ENCODE measurements at regions not wholly inside any gene's neighbourhood (a gene's known extent, or its start where the extent isn't known, plus 50 kb on each side); places are given as distances from the start of the nearest gene placed in this dataset.
A peak's percentile ranks its signal among the peaks of the same experiment; 100 is the strongest.
"Not testable (repeated sequence)": the region's sequence is repeated elsewhere in the genome, so short reads cannot be mapped to it uniquely, and the experiment has no call there.

DNA sequence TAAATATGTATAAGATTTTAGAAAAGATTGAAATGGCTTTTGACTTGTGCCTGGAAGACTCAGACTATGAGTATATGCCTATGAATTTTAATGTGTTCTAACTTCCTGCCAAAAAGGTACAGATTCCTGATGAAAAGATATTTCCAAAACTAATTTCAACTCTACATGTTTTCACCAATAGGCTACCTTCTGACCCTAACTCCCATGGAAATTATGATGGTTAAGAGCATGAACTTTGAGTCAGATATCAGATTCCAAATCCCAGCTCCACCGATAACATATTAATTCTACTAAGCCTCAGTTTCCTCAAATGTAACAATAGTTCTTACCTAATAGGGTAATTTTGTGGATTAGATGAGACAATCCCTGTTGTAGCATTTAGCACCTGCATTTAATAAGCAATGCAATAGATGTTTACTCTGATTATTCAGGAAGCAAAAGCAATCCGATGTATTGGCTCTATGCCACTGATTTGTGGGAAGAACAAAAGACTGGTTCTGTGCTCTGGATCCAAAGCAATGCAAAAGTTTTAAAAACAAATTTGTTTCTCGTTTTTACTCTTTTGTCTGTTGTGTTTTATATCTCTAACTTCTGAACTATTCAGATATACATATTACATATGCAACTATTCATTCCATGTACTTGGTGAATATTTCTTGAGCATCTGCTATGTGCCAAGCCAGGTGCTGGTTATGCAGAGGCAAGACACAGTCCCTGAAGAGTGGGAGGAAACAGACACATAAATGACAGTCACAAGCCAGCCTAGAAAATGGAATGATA, 115.4 kb downstream of the GATA6 start:
- no peak for DNase-seq (ENCODE audit: low read depth)

DNA sequence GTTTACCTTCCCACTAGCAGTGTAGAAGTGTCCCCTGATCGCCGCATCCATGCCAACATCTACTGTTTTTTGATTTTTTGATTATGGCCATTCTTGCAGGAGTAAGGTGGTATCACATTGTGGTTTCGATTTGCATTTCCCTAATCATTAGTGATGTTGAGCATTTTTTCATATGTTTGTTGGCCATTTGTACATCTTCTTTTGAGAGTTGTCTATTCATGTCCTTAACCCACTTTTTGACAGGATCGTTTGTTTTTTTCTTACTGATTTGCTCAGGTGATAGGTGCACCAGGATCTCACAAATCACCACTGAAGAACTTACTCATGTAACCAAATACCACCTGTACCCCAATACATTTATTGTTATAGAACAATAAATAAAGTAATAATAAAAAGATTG, 114.5 kb downstream of the GATA6 start:
- DNase-seq (ENCODE audit: low read depth) = not testable (repeated sequence)

DNA sequence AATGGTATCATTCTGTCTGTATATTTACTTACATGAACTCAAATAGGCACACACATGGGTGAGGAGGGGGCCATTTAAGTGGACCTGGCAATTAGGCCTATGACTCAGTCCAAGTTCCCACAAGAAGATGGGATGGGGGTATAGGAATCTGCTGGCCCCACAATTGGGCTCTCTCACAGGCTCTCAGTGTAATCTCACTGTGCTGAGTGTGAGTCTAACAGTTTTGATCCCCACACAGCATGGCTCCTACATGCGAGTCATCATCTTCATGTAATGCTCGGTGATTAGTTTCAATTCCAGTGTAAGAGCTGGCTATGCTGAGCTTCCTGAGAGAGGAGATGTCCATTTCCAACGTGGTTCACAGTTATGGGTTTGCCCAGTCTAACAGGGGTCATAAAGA, 114.0 kb downstream of the GATA6 start:
- DNase-seq (ENCODE audit: low read depth) = no peak

DNA sequence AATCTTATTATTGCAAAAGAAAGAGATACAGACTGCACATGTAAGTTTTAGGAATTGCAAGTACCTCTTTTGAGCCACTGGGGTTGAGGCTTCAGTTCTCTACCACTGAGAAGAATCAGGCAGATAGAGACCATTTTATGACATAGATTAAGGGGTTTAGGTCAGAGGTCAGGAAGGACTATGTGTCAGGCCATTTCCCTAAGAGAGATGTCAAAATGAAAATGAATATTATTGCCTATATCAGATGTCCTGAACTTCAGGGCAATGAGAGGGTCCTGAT, 113.7 kb downstream of the GATA6 start:
- DNase-seq (ENCODE audit: low read depth) = no peak

DNA sequence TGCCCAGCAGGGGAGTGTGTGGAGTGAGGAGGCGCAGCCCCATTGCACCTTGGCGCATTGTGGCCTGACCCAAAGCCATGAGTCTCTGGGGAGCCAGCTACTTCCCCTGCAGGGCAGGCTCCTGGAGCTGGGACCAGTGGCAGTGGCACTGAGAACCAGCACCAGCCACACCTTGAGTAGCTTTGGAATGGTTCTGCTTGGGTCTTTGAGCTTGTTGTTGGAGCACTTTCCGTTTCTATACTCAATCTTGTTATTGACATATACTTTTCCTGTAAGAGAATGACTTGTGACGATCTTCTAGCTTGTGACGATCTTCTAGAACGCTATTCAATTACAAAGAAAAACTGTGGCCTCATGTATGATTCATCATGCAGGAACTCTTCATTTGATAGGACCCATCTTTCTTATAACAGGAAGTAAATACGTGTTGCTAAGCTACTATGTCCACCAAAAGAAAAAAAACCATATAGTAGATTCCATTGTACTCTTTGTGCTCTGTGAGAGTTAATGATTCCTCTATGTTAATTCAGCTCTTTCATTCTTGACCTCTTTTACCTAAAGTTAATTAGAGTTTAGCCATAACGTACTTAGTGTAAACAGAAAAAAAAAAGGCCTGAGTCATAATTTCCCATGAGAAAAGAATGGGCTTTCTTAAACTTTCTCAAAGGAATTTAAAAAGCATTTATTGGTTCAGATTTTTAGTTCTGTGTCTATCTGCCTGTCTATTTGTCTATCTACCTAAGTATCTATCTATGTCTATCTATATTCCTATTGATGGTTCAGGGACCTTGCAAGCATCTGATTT, 113.1 kb downstream of the GATA6 start:
- peak; percentile 52 for DNase-seq (ENCODE audit: low read depth)

DNA sequence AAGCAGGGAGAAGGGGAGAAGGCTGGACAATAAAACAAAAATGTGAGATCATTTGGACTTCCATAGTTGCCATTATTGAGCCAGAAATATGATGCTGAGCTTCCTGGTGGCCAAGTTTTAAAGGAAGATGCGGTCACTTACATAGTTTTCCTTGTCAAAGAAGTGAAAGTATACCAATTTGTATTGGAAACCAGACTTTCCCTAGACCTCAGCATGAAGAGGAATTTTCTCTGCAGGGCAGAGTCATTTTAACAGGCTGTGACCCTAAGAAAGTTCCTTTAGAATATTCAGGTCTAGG, 111.0 kb downstream of the GATA6 start:
- DNase-seq (ENCODE audit: low read depth) = no peak

DNA sequence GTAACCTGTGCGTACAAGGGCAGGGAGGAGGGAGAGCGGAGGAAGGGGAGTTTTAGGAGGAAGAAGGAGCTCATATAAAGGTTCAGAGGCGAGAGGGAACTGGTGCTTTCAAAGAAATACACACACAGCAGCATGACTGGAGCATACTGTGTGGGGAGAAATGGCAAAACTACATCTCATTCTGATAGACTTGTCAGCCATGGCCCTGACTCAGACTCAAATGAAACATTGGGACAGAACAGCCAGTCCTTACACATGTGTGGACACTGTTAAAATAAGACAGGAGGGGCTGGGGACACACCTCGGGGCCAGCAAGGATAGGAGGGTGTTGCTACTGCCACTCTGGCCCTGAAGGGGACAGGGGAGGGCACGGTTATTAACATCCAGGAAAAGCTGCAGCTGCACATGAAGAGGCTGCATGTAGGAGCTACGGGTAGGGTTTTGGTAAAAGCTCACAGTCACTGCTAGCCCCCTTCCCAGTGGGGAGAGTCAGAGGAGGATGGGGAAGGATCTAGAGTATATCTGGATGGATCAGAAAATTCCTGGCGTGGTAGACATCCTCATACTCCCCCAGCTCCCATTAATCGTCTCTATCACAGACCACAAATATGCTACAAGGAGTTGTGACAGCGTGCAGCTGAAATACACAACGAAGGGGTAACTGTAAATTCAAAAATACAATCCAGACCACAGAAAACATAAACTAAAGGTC, 110.5 kb downstream of the GATA6 start:
- DNase-seq (ENCODE audit: low read depth) = no peak

DNA sequence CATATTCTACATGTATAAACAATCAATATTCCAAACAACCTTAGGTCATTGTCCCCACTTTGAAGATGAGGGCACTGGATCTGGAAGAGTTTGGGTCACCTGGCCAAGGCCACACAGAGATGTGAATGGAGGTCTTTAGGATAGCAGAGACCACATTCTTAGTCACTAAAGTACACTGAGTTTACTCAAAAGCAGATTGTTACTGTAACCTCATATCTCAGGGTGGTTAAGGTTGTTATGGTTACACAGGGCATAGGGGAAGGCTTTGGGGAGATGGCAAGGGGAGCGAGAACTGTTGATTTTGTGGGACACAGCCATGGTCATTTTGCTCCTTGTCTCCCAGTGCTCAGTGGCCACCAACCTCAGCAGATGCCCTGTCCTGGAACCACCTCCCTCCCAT, 109.4 kb downstream of the GATA6 start:
- no peak for DNase-seq (ENCODE audit: low read depth)

DNA sequence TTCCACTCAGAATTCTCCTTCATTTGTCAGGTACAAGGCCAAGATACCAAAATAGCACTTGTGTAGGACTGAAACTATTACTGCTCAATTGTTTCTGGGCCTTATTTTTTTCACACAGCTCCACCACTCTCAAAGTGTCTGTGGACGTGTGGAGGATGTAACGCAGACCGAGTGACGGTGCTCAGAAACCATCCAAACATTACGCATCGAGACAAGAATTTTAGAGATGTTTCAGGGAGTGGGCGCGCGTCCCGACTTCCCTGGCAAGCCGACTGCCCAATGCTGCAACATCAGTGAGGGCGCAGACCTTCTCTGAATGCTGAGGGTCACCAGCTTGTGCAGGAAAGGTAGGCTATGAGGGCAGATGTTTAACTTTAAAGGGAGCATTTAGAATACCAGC, 108.4 kb downstream of the GATA6 start:
- DNase-seq (ENCODE audit: low read depth) = no peak

DNA sequence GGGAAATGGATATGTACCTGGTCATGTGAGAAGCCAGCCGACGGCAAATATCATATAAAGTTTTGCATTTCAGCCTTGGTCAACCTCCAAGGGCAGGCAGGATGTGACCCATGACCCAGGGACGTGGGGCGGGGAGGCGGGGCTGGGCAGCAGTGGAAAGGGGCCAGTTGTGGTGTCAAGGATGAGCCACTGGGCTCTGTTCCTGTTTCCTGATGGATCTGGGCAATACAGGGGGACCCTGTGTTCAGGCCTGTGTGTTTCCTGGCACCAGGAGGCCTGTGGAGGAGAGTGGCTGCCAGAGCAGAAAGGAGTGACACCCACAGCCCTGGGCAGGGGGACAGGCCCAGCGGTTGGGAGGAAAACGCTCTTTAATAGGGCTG, 106.9 kb downstream of the GATA6 start:
- DNase-seq (ENCODE audit: low read depth) = no peak

DNA sequence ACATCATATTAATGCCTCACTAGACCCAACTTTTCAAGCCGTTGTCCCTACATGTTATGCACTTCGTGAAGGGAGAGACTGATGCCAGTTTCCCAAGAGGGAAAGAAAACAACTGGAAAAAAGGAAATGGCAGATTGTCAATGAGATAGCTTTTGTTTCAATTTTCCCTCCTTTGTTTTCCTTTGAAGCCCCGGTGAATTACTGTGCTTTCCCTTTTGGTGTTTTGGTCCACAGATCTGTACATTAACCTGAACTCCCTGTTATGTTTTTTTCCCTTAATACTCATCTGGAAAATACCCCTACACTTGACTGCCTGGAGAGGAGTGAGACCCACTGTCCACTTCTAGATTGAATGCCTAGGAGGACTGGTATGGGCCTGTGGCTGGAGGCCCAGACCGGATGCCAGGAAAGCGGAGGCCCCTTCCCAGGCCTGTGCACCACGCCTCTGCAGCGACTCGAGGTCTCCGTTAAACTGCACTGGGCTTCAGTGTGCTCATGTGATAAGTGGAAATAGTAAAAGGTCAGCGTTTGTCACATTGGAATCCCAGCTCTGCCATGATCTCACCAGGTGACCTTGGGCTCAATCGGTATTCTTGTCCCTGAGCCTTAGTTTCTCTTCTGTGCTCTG, 106.4 kb downstream of the GATA6 start:
- no peak for DNase-seq (ENCODE audit: low read depth)

DNA sequence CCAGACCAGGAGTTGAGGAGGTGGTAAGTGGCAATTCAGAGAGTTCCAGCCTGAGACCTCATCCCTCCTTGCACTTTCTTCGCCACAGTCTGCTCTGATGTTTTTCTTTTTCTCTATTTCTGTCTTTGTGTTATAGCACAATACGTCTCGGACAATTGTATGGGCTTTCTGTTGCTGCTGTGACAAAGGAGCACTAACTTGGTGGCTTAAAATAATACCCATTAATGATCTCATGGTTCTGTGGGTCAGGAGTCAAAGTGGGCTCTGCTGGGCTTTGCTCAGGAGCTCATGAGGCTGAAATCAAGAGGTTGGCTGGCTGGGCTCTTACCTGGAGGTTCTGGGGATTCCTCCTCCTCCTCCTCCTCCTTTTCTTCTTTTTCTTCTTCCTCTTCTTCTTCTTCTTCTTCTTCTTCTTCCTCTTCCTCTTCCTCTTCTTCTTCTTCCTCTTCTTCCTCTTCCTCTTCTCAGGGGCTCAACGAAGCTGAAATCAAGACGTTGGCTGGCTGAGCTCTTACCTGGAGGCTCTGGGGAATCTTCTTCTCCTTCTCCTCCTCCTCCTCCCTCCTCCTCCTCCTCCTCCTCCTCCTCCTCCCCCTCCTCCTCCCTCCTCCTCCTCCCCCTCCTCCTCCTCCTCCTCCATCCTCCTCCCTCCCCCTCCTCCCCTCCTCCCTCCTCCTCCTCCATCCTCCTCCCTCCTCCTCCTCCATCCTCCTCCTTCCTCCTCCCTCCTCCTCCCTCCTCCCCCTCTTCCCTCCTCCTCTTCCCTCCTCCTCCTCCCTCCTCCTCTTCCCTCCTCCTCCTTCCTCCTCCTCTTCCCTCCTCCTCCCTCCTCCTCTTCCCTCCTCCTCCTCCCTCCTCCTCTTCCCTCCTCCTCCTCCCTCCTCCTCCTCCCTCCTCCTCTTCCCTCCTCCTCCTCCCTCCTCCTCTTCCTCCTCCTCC, 104.0 kb downstream of the GATA6 start:
- DNase-seq (ENCODE audit: low read depth) = no peak

DNA sequence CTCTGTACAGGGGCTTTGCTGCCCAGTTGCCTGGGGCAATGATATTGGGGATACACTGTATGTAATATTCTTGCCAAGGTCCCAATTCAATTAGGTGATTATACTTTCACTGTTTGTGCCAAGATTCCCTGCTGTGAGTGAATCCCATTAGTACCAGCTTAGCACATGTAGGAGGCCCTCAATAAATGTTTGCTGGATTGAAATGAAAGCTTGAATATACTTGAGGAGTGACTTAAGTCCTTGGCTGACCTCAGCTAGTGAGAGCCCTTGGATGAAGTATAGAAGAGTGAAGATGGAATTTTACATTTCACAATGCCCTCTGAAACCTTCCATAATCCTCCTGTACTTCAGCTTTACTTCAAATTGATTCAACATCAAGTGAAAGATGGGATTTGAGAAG, 102.9 kb downstream of the GATA6 start:
- no peak for DNase-seq (ENCODE audit: low read depth)

DNA sequence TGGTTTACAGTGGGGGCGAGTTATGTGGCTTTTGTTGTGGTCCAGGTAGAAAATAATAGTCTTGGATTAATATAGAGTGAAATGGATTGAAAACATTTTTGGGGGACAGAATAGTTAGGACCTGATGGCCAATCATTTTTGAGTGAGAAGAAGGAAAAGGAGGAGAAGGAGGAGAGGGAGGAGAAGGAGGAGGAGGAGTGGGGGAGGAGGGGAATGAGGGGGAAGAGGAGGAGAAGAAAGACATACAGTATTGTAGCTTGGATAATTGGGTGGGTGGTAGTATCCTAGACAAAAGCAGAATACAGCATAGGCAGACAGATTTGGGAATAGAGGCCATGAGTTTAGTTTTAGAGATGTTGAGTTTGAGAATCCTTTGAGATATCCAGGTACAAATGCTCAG, 101.6 kb downstream of the GATA6 start:
- no peak for DNase-seq (ENCODE audit: low read depth)

DNA sequence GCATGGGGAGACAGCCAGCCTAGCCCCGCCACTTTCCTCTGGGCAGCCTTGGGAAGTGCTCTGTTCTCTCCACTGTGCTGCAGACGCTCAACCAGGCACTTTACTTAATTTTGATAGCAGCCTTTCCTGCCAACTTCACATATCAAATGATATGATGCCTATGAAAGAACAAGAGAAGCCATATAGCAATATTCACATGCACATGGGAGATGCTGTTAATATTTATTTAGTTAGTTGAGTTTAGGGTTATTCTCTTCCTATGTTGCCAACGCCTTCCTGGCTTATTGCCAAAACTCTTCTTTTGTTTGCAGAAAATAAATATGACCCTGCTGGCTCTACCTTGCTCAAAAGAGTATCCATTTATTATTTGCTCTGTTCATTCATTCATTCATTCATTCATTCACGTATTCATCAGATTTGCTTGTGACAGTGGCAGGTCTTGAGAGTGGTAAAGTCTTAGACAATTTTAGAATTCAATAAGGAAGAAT, 99.3 kb downstream of the GATA6 start:
- no peak for DNase-seq (ENCODE audit: low read depth)

DNA sequence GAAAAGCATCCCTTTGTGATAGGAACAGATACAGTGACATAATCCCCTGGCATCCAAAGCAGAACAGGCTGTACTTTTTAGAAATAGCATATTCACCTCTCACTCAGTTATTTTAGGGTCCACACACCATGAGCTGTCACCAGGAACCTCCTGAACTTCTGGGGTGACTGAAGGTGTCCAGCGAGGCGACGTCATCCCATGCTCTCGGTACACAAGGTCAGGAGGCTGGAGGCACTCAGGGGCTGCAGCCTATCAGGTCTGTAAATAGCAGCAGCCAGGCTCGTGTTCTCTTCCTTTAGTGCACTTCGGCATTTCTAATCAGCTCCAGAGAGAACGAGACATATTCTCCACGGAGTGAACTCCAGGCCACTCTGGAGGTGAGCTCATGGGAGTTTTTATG, 98.3 kb downstream of the GATA6 start:
- no peak for DNase-seq (ENCODE audit: low read depth)

DNA sequence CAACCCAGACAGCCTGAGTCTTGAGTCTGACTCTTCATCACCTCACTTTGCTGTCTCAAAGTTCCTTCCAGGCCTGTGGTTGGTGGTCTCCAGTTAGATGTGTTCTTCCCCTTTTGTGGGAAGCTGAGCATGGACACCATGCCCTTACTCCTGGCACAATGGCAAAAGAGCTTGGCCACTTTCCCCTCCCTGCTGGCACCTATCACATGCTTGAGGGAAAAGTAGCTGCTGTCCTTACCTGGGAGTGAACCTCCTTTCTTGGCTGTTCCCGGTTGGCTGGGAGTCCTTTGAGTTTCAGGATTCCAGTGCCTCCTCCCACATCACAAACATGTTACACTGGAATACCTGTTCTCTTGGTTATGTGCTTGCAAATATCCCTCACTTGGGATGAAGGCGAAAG, 97.8 kb downstream of the GATA6 start:
- no peak for DNase-seq (ENCODE audit: low read depth)

DNA sequence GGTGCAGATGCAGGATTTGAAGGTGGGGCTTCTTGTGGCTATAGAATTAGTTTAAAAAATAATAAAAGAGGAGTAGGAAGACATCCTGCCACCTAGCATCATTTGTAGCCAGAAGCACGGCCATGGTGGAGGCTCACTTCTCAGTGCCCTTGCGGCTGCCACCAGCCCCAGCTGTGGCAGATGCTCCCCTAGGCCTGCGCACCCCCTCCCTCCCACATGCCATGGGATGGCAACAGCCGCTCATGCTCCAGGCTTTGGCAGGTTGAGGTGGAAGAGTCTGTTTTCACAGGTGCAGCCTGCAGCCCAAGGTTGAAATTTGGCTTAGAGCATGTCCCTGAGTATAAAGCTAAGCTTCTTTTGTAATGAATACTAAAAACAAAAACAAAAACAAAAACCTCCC, 96.4 kb downstream of the GATA6 start:
- DNase-seq (ENCODE audit: low read depth) = no peak

DNA sequence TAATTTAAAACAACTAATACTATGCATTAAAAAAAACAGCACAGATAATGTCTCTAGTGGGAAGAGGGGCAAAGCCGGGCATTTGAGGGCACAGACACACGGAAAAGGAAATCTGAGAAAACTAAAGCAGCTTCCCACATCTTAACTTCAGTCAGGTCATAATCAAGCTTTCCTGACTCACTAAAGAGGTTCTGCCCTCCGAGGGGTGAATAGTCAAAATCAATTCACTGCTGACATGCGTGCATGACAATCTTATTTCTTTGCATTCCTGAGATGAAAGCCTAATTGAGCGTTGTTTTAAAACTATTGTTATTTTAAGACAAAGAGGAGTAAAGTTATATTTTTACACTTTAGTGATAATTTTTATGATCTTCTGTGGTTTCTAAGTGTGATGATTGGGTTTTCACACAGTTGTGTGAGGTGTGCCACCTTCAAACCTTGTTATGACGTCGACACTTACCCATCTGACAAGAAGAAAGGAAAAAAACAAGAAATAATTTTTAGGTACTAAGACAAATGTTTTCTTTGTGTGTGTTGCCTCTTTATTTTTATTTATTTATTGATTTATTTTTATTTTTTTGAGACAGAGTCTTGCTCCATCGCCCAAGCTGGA, 90.9 kb downstream of the GATA6 start:
- no peak for DNase-seq (ENCODE audit: low read depth)

DNA sequence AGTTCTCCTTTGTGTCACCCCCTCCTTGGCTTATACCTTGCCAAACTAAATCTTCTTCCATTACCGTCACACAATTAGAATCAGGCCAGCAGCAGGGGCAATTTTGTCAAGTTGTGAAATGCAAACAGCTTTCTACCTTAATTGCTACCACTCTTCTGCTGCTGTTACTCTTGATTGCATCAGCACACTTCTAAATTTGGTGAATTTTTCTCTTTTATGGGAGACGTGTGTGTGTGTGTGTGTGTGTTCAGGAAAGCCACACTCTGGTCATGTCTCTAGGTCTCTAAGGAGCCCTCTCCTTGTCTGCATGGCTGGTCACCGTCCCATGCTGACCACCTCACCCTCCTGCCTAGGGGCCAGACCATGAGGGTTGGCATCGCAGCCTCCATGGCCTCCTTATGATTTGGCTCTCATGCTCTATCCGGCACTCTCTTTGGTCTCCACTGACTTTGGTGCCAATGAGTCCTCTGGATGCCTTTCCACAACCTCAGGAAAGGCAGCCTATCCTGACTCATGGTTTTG, 87.7 kb downstream of the GATA6 start:
- DNase-seq (ENCODE audit: low read depth) = no peak

DNA sequence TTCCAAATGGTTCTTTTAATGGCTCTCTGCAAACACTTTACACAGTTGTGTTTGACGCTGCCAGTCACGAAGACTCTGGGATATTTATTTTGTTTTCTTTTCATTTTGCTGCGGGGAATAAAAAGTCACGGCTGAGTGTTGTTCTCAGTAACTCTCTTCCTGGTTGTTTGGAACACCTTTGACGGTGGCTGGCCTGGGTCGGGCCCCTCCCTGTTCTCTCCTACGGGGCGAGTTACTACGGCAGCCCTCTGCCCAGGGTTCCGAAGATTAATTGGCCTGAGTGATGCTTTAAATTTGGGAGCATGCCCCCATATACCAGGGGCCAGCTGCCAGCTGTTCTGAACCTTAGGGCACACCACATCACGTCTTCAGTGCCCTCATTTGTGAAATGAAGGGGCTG, 84.7 kb downstream of the GATA6 start:
- DNase-seq (ENCODE audit: low read depth) = no peak

Measured in stromal cell of bone marrow (primary cell).